ENCODE measurements at regions not wholly inside any gene's neighbourhood (a gene's known extent, or its start where the extent isn't known, plus 50 kb on each side); places are given as distances from the start of the nearest gene placed in this dataset.
"Not testable (repeated sequence)": the region's sequence is repeated elsewhere in the genome, so short reads cannot be mapped to it uniquely, and the experiment has no call there.

- TF ChIP-seq CTCF (conservative IDR thresholded peaks at IDR 0.05; ENCODE audit: control insufficient read depth, insufficient read depth, low read depth, low read length): no peak
- no peak overlapping the region for H3K4me3 ChIP-seq (ENCODE audit: control insufficient read depth, low read depth, low read length)
- no peak for DNase-seq (ENCODE audit: low read depth)
These were observed 190.3 kb upstream of the FAM241A start for GRCh38 chr4:111955001-111955400.

GRCh38 chr4:111957116-111957515 lies 188.1 kb upstream of the FAM241A start:
- DNase-seq (ENCODE audit: low read depth): no peak
- TF ChIP-seq CTCF (conservative IDR thresholded peaks at IDR 0.05; ENCODE audit: control insufficient read depth, insufficient read depth, low read depth, low read length): no peak
- no peak overlapping the region for H3K4me3 ChIP-seq (ENCODE audit: control insufficient read depth, low read depth, low read length)

GRCh38 chr4:111957997-111958396 lies 187.3 kb upstream of the FAM241A start:
- DNase-seq (ENCODE audit: low read depth): no peak
- H3K4me3 ChIP-seq (ENCODE audit: control insufficient read depth, low read depth, low read length): no peak overlapping the region
- no peak for TF ChIP-seq CTCF (conservative IDR thresholded peaks at IDR 0.05; ENCODE audit: control insufficient read depth, insufficient read depth, low read depth, low read length)

GRCh38 chr4:111959222-111959621 lies 186.0 kb upstream of the FAM241A start:
- no peak for TF ChIP-seq CTCF (conservative IDR thresholded peaks at IDR 0.05; ENCODE audit: control insufficient read depth, insufficient read depth, low read depth, low read length)
- H3K4me3 ChIP-seq (ENCODE audit: control insufficient read depth, low read depth, low read length): no peak overlapping the region
- DNase-seq (ENCODE audit: low read depth): peak; percentile 92

- TF ChIP-seq CTCF (conservative IDR thresholded peaks at IDR 0.05; ENCODE audit: control insufficient read depth, insufficient read depth, low read depth, low read length): no peak
- peak; percentile 74 for DNase-seq (ENCODE audit: low read depth)
- H3K4me3 ChIP-seq (ENCODE audit: control insufficient read depth, low read depth, low read length): no peak overlapping the region
These were observed 185.0 kb upstream of the FAM241A start for GRCh38 chr4:111960241-111960667.

- DNase-seq (ENCODE audit: low read depth); H3K4me3 ChIP-seq (ENCODE audit: control insufficient read depth, low read depth, low read length): not testable (repeated sequence)
These were observed 184.2 kb upstream of the FAM241A start for GRCh38 chr4:111961026-111961425.

GRCh38 chr4:111961809-111962208 lies 183.4 kb upstream of the FAM241A start:
- H3K4me3 ChIP-seq (ENCODE audit: control insufficient read depth, low read depth, low read length): no peak overlapping the region
- peak; percentile 85 for DNase-seq (ENCODE audit: low read depth)
- TF ChIP-seq CTCF (conservative IDR thresholded peaks at IDR 0.05; ENCODE audit: control insufficient read depth, insufficient read depth, low read depth, low read length): no peak

All from fibroblast of mammary gland (primary cell).